WI38 (cell line): ENCODE measurements at regions not wholly inside any gene's neighbourhood (a gene's known extent, or its start where the extent isn't known, plus 50 kb on each side); places are given as distances from the start of the nearest gene placed in this dataset.

Experiments
- H3K4me3 ChIP-seq: 2 replicates; pipeline ENCODE4 v1.5.1; 2011; ENCODE audit warnings: low read depth, mild to moderate bottlenecking, control low read depth, low read length
- TF ChIP-seq, protein P1 (sequence below): IDR thresholded peaks from 2 replicates; pipeline ENCODE4 v1.5.1; 2012; ENCODE audit warnings: low read depth, mild to moderate bottlenecking, control low read depth, low read length

DNA sequence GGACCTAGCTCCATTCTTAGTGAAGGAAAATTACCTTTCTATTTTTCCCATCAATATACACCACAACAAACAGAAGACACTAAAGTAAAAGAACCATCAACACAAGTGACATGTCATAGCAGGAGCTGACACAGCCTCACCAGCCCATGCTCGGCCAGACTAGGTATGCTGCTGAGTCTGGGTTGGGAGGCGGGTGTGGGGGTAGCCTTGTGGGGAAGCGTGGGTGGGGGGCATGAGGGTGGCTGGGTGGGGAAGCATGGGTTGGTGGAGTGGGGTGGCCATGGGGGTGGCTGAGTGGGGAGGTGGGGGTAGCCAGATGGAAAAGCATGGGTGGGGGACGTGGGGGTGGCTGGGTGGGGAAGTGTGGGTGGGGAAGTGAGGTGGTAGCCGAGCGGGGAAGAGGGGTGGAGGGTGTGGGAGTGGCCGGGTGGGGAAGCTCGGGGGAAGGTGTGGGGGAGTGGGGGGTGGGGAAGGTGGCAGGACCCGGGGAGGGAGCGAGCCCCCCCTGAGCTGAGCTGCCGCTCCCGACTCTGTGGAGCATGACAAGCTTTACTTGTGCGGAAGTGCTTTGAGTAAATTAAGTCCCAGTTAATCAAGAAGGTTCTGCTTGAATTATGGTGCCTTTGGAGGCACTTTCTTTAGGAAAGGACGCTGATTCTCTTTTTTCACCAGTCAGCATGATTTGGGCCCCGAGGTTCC, 294.6 kb upstream of the ZNF32 start:
- TF ChIP-seq, protein P1, sequence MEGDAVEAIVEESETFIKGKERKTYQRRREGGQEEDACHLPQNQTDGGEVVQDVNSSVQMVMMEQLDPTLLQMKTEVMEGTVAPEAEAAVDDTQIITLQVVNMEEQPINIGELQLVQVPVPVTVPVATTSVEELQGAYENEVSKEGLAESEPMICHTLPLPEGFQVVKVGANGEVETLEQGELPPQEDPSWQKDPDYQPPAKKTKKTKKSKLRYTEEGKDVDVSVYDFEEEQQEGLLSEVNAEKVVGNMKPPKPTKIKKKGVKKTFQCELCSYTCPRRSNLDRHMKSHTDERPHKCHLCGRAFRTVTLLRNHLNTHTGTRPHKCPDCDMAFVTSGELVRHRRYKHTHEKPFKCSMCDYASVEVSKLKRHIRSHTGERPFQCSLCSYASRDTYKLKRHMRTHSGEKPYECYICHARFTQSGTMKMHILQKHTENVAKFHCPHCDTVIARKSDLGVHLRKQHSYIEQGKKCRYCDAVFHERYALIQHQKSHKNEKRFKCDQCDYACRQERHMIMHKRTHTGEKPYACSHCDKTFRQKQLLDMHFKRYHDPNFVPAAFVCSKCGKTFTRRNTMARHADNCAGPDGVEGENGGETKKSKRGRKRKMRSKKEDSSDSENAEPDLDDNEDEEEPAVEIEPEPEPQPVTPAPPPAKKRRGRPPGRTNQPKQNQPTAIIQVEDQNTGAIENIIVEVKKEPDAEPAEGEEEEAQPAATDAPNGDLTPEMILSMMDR, result no peak
- no peak overlapping the region for H3K4me3 ChIP-seq

DNA sequence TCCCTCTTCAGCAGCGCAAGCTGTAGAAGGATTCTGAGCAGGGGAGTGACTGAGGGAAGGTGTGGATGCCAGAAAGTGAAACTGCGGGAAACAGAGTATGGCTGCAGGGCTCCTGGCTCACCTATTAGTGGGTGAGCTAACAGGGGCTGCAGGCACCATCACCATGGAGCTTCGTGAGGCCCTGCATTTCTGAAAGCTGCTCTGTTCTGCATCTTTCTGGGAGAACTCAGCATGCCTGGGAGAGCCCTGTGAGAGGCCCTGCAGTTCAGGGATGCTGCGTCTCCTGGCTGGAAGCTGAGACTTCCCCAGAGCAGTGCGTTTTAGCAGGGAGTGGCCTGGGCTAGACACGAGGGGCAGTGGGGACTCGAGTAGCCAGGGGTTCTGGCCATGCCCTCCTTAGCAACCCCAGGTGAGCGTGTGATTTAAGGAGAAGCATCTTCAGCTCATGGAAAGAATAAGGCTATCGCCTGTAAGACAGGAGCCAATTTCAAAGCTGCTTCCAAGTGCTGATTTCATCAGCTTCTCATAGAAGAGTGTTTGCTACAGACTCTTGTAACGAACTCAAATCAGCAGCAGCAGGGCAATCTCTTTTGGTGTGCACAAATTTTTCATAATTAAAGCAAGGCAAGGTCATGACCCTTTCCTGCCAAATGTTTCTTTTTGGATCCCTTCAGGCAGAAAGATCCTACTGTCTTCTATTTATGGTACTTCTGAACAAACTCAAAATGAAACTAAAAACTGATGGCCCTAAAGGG, 293.6 kb upstream of the ZNF32 start:
- TF ChIP-seq, protein P1, result no peak
- H3K4me3 ChIP-seq, result no peak overlapping the region

DNA sequence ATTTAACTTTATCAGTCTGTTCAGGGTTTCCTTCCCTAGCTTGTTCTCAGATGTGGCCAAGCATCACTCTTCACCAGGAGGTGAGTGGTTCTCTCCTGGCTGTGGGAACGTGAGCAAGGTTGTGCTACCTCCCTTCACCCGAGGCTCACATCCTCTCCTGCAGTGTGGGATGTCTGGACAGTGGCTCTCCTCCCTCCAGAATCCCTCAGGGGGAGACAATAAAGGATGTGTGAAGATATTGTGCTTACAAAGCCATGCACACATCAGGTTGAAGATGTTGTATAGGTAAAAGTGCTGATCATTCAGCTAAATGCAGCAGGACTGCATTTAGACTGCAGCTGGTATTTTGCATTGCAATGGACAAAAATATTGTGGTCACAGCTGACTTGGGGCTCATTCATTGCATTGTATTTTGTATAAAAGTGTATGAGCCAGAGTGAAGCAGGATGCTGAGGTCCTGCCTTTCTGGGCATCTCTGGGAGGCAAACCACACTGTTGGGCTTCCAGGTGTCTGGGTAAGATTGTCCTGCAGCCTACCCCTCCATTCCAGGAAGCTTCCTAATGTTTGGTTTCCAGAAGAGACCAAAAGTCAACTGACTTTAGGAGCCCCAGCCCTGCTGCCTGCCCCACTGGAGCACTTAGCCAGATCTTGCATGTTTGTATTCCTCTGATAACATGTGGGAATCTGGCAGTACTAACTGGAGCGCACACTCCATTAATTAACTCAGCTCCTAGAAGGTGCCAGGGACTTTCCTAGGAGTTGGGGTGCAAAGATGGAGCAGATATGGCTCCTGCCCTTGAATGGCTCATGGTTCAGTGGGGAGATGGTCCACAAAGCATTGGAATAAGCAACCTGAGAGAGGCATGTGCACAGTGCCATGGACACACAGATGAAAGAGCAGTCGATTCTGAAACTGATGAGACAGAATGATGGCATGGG, 292.5 kb upstream of the ZNF32 start:
- TF ChIP-seq, protein P1, result no peak
- H3K4me3 ChIP-seq, result no peak overlapping the region

DNA sequence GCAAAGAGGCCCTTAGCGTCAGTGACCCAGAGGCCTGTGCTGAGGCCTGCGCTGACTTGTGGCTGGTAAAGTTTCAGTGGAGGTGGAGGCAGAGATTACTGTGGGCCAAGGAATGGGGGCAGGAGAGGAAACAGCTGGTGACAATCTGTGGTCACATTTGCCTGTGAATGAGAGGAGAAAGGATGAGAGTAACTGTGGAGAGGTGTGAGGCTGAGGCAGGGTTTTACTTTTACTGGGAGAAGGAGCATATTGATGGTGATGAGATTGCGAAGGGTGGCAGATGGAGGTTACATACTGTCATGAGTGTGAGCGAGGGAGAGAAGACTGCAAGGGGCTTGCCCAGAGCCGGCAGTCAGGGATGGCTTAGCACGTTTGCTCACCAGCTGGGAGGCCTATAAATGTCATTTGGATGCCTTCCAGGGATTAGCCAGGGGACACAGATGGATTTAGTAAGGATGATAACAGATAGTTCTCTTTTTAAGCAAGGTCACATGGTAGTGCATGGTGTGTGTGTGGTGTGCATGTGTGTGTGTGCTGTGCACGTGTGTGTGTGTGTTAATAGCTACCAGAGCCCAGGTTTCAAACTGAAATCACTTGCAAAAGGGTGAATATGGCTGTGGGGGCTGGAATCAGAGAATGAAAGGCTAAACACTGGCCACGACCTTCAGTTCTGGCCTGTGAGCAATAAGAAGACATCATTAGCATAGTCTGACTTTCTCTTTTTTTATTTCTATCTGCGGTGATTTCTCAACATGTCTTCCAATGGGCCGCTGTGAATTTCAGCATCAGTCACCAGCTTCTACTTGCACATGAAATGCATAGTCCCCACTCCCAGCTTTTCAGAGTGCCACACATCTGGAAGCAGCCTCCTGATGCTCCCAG, 291.5 kb upstream of the ZNF32 start:
- TF ChIP-seq, protein P1, result no peak
- H3K4me3 ChIP-seq, result no peak overlapping the region

DNA sequence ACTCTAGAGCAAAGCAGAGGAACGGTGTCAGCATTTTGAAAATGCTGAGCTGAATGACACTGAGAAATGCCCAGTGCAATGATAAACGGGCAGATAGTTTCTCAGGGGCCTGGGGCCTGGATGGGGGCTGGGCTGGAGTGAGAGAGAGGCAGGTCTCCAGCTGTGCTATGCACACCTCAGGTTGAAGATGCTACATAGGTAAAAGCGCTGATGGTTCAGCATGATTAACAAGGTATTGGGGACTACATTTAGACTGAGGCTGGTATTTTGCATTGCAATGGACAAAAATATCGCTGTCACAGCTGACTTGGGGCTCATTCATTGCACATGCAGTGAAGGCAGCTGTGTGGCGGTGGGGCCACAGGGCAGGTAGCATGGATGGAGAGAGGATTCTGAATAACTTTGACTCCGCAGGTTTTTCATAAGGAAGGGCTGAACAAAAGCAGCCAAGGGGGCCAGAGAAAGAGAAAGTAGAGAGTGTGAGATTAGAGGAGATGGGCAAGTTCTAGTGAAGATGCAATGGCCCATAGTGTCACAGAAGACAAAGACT, 290.8 kb upstream of the ZNF32 start:
- TF ChIP-seq, protein P1, result no peak
- no peak overlapping the region for H3K4me3 ChIP-seq

DNA sequence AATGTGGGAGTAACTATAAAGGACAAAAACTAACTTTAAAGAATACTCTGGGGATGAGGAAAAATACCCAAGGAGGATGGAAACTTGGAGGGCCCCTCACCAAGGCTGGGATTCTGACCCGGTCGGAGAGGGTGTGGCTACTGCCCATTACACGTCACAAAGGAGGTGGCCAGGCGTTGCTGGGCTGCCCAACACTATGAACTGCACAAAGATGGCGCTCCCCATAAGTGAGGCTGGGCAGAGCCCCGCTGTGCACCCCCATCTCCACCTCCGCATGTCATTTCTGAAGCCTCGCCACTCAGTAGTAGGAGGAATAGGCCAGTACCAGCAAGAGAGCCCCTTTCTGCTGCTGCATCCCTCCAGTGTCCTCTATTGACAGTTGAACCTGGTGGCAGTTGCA, 290.1 kb upstream of the ZNF32 start:
- TF ChIP-seq, protein P1, result no peak
- no peak overlapping the region for H3K4me3 ChIP-seq
